ENCODE measurements at regions not wholly inside any gene's neighbourhood (a gene's known extent, or its start where the extent isn't known, plus 50 kb on each side); places are given as distances from the start of the nearest gene placed in this dataset.

- no peak for FAIRE-seq
- DNase-seq (ENCODE audit: insufficient read length, low spot score) = no peak
- no peak for TF ChIP-seq POLR2A (IDR thresholded peaks at IDR 0.05; ENCODE audit: low read depth, low read length)
- no peak for TF ChIP-seq POU2F2 (IDR thresholded peaks at IDR 0.05; ENCODE audit: low read depth, low read length)
- TF ChIP-seq SPI1 (IDR thresholded peaks at IDR 0.05; ENCODE audit: low read depth, low read length) = no peak
- TF ChIP-seq POLR2AphosphoS5 (IDR thresholded peaks at IDR 0.05; ENCODE audit: low read depth, low read length) = no peak
- no peak for TF ChIP-seq PAX5 (IDR thresholded peaks at IDR 0.05; ENCODE audit: insufficient read depth, low read length, severe bottlenecking)
Observed at GRCh38 chr12:58583940-58584339, 336.4 kb downstream of the LRIG3 start.

GRCh38 chr12:58584880-58585279 is 335.4 kb downstream of the LRIG3 start:
- no peak for TF ChIP-seq POLR2AphosphoS5 (IDR thresholded peaks at IDR 0.05; ENCODE audit: low read depth, low read length)
- TF ChIP-seq POLR2A (IDR thresholded peaks at IDR 0.05; ENCODE audit: low read depth, low read length) = no peak
- no peak for TF ChIP-seq PAX5 (IDR thresholded peaks at IDR 0.05; ENCODE audit: insufficient read depth, low read length, severe bottlenecking)
- no peak for TF ChIP-seq SPI1 (IDR thresholded peaks at IDR 0.05; ENCODE audit: low read depth, low read length)
- TF ChIP-seq TAF1 (IDR thresholded peaks at IDR 0.05; ENCODE audit: low read depth, low read length) = no peak
- no peak for TF ChIP-seq POU2F2 (IDR thresholded peaks at IDR 0.05; ENCODE audit: low read depth, low read length)
- no peak for FAIRE-seq

GRCh38 chr12:58586762-58587161 is 333.5 kb downstream of the LRIG3 start:
- FAIRE-seq (no peak), DNase-seq (ENCODE audit: insufficient read length, low spot score) (no peak)
- no peak for TF ChIP-seq SPI1 (IDR thresholded peaks at IDR 0.05; ENCODE audit: low read depth, low read length)
- no peak for TF ChIP-seq PAX5 (IDR thresholded peaks at IDR 0.05; ENCODE audit: insufficient read depth, low read length, severe bottlenecking)
- TF ChIP-seq POU2F2 (IDR thresholded peaks at IDR 0.05; ENCODE audit: low read depth, low read length) = no peak
- no peak for TF ChIP-seq POLR2A (IDR thresholded peaks at IDR 0.05; ENCODE audit: low read depth, low read length)
- no peak for TF ChIP-seq TAF1 (IDR thresholded peaks at IDR 0.05; ENCODE audit: low read depth, low read length)
- TF ChIP-seq POLR2AphosphoS5 (IDR thresholded peaks at IDR 0.05; ENCODE audit: low read depth, low read length) = no peak

More at GRCh38 chr12:58584880-58585279, 335.4 kb downstream of the LRIG3 start:
- no peak for DNase-seq (ENCODE audit: insufficient read length, low spot score)

- TF ChIP-seq TAF1 (IDR thresholded peaks at IDR 0.05; ENCODE audit: low read depth, low read length) (no peak), POU2F2 (IDR thresholded peaks at IDR 0.05; ENCODE audit: low read depth, low read length) (no peak), POLR2AphosphoS5 (IDR thresholded peaks at IDR 0.05; ENCODE audit: low read depth, low read length) (no peak), SPI1 (IDR thresholded peaks at IDR 0.05; ENCODE audit: low read depth, low read length) (no peak), PAX5 (IDR thresholded peaks at IDR 0.05; ENCODE audit: insufficient read depth, low read length, severe bottlenecking) (no peak), POLR2A (IDR thresholded peaks at IDR 0.05; ENCODE audit: low read depth, low read length) (no peak)
- FAIRE-seq = no peak
Observed at GRCh38 chr12:58588770-58589169, 331.5 kb downstream of the LRIG3 start.

GRCh38 chr12:58592475-58593207 is 327.7 kb downstream of the LRIG3 start:
- TF ChIP-seq POLR2AphosphoS5 (IDR thresholded peaks at IDR 0.05; ENCODE audit: low read depth, low read length) = no peak
- TF ChIP-seq POLR2A (IDR thresholded peaks at IDR 0.05; ENCODE audit: low read depth, low read length) = no peak
- TF ChIP-seq PAX5 (IDR thresholded peaks at IDR 0.05; ENCODE audit: insufficient read depth, low read length, severe bottlenecking) = no peak
- TF ChIP-seq SPI1 (IDR thresholded peaks at IDR 0.05; ENCODE audit: low read depth, low read length) = no peak
- TF ChIP-seq TAF1 (IDR thresholded peaks at IDR 0.05; ENCODE audit: low read depth, low read length) = no peak
- no peak for TF ChIP-seq POU2F2 (IDR thresholded peaks at IDR 0.05; ENCODE audit: low read depth, low read length)
- no peak for DNase-seq (ENCODE audit: insufficient read length, low spot score)
- no peak for FAIRE-seq

More at GRCh38 chr12:58588770-58589169, 331.5 kb downstream of the LRIG3 start:
- DNase-seq (ENCODE audit: insufficient read length, low spot score) = no peak

DNA sequence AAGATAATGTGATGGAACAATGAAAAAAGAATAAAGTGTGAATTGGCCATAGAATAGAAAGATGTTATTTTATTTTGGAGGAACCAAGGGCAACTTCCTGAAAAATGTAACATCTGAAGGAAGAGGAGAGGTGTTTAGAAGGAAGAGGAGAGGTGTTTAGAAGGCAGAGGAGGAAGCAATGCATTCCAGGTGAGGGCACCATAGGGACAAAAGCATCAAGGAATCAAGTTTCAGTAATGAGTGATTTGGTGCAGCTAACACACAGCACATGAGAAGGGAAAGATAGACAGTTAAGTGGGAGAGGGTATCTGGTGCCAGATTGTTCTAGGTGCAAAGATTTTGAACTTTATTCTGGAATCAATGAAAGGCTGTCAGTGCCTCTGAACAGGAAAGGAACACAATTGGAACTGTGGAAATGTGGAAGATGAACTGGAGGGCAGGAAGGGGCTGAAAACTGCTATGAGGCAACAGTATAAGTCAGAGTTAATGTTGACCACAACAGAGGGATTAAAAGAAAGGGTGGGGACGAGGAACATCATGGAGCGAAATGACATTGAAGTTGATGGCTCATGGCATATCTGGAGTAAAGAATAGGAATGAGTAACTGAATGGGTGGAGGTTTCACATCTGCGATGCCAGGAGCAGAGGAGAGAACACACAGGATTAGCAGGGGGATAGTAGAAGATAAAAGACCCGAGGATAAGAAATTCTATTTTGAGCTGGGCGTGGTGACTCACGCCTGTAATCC is 326.6 kb downstream of the LRIG3 start:
- TF ChIP-seq SPI1 (IDR thresholded peaks at IDR 0.05; ENCODE audit: low read depth, low read length) (no peak), PAX5 (IDR thresholded peaks at IDR 0.05; ENCODE audit: insufficient read depth, low read length, severe bottlenecking) (no peak), POLR2A (IDR thresholded peaks at IDR 0.05; ENCODE audit: low read depth, low read length) (no peak), POLR2AphosphoS5 (IDR thresholded peaks at IDR 0.05; ENCODE audit: low read depth, low read length) (no peak), TAF1 (IDR thresholded peaks at IDR 0.05; ENCODE audit: low read depth, low read length) (no peak), POU2F2 (IDR thresholded peaks at IDR 0.05; ENCODE audit: low read depth, low read length) (no peak)
- DNase-seq (ENCODE audit: insufficient read length, low spot score) = no peak
- no peak for FAIRE-seq

DNA sequence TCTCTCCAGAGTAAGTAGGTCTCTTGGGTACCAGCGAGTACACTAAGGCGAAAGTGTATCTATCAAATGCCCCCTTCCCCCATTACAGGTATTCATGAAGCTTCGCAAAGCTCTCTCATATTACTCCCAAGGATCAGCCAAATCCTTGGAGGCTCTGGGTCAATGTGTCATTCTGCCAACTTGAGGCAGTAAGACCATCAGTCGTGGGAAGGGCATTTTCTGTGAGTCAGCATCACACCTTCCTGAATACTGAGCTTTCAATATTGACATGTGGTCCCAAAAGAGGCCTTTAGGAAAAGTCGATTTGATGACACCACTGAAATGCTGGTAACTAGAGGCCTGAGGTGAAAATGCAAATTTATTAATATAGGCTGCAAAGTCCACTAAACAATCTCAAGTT is 323.9 kb downstream of the LRIG3 start:
- DNase-seq (ENCODE audit: insufficient read length, low spot score) (no peak), FAIRE-seq (no peak)
- TF ChIP-seq PAX5 (IDR thresholded peaks at IDR 0.05; ENCODE audit: insufficient read depth, low read length, severe bottlenecking) (no peak), POU2F2 (IDR thresholded peaks at IDR 0.05; ENCODE audit: low read depth, low read length) (no peak), POLR2AphosphoS5 (IDR thresholded peaks at IDR 0.05; ENCODE audit: low read depth, low read length) (no peak), TAF1 (IDR thresholded peaks at IDR 0.05; ENCODE audit: low read depth, low read length) (no peak)

DNA sequence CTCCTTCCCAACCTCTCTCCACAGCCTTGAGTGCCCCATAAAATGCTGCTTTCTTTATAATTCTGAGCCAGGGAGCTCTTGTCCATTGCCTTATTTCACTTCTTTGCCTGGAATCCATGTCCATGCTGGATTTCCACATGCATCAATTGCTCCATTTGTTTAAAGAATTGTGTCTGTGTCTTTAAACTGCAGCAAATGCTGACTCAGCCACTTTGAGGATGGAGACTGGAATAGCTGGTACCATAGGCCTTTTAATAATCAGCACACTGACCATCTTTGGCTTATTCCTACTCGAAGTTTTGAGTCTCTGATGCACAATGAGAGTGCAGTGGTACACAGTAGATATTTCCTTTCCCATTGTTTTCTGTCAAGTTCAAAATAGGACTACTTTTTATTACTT is 318.8 kb downstream of the LRIG3 start:
- TF ChIP-seq POLR2A (IDR thresholded peaks at IDR 0.05; ENCODE audit: low read depth, low read length) = no peak
- TF ChIP-seq POLR2AphosphoS5 (IDR thresholded peaks at IDR 0.05; ENCODE audit: low read depth, low read length) = no peak
- no peak for TF ChIP-seq PAX5 (IDR thresholded peaks at IDR 0.05; ENCODE audit: insufficient read depth, low read length, severe bottlenecking)
- no peak for TF ChIP-seq SPI1 (IDR thresholded peaks at IDR 0.05; ENCODE audit: low read depth, low read length)
- no peak for TF ChIP-seq POU2F2 (IDR thresholded peaks at IDR 0.05; ENCODE audit: low read depth, low read length)
- TF ChIP-seq TAF1 (IDR thresholded peaks at IDR 0.05; ENCODE audit: low read depth, low read length) = no peak
- DNase-seq (ENCODE audit: insufficient read length, low spot score) = no peak
- FAIRE-seq = no peak

- no peak for TF ChIP-seq PAX5 (IDR thresholded peaks at IDR 0.05; ENCODE audit: insufficient read depth, low read length, severe bottlenecking)
- no peak for TF ChIP-seq SPI1 (IDR thresholded peaks at IDR 0.05; ENCODE audit: low read depth, low read length)
- no peak for TF ChIP-seq TAF1 (IDR thresholded peaks at IDR 0.05; ENCODE audit: low read depth, low read length)
- TF ChIP-seq POLR2AphosphoS5 (IDR thresholded peaks at IDR 0.05; ENCODE audit: low read depth, low read length) = no peak
- no peak for TF ChIP-seq POLR2A (IDR thresholded peaks at IDR 0.05; ENCODE audit: low read depth, low read length)
- TF ChIP-seq POU2F2 (IDR thresholded peaks at IDR 0.05; ENCODE audit: low read depth, low read length) = no peak
- FAIRE-seq (no peak), DNase-seq (ENCODE audit: insufficient read length, low spot score) (no peak)
Observed at GRCh38 chr12:58602179-58602578, 318.1 kb downstream of the LRIG3 start.
